ENCODE measurements at regions not wholly inside any gene's neighbourhood (a gene's known extent, or its start where the extent isn't known, plus 50 kb on each side); places are given as distances from the start of the nearest gene placed in this dataset.

GRCh38 chr21:23890652-23891051 lies 1716.6 kb downstream of the MRPL39 start:
- no peak for DNase-seq
- H3K9me3 ChIP-seq = peaks cover 0 to 3% of the 10 kb centered on the region in 2 donors
- no peaks in the 10 kb centered on the region for H3K4me1 ChIP-seq
- H3K27me3 ChIP-seq = no peaks in the 10 kb centered on the region
- intact Hi-C loops (cut with DNase I; ENCODE audit: low total_unique reads) (no loop called here), in situ Hi-C loops (cut with MboI; ENCODE audit: low pct_ligation_motif_present in 1 of 4, low pct_unique_long_range_greater_than_20kb in 1 of 4, low sequenced_read_pairs in 3 of 4) (no loop called here)
- no peak overlapping the region for H3K27ac ChIP-seq
- H3K36me3 ChIP-seq = no peaks in the 10 kb centered on the region
- no peak overlapping the region for H3K4me3 ChIP-seq
- TF ChIP-seq CTCF (IDR thresholded peaks at IDR 0.05) (no peak), EP300 (IDR thresholded peaks at IDR 0.05; ENCODE audit: low read depth) (no peak), POLR2AphosphoS5 (IDR thresholded peaks at IDR 0.05) (no peak), POLR2A (IDR thresholded peaks at IDR 0.05) (no peak)
- WGBS, 2 donors (ENCODE audit: low coverage in 1 of 2) = 80 to 87% methylated on average over 2 to 4 of the region's 4 CpGs

GRCh38 chr21:23887725-23888306 lies 1719.5 kb downstream of the MRPL39 start:
- in situ Hi-C loops (cut with MboI; ENCODE audit: low pct_ligation_motif_present in 1 of 4, low pct_unique_long_range_greater_than_20kb in 1 of 4, low sequenced_read_pairs in 3 of 4) = no loop called here
- peak; percentile 11 for DNase-seq
- Histone ChIP-seq H3K36me3 (no peaks in the 10 kb centered on the region), H3K4me3 (peak overlapping the region in 1 of 4 donors; percentile 13), H3K27me3 (no peaks in the 10 kb centered on the region), H3K27ac (no peak overlapping the region), H3K9me3 (peaks cover 0 to 3% of the 10 kb centered on the region in 2 donors), H3K4me1 (no peaks in the 10 kb centered on the region)
- 70 to 76% methylated on average over 4 to 10 of the region's 10 CpGs for WGBS, 2 donors (ENCODE audit: low coverage in 1 of 2)
- intact Hi-C loops (cut with DNase I; ENCODE audit: low total_unique reads) = no loop called here
- TF ChIP-seq CTCF (IDR thresholded peaks at IDR 0.05) (no peak), POLR2A (IDR thresholded peaks at IDR 0.05) (no peak)

- H3K27ac ChIP-seq = no peak overlapping the region
- TF ChIP-seq POLR2AphosphoS5 (IDR thresholded peaks at IDR 0.05) (no peak), CTCF (IDR thresholded peaks at IDR 0.05) (no peak), EP300 (IDR thresholded peaks at IDR 0.05; ENCODE audit: low read depth) (no peak), POLR2A (IDR thresholded peaks at IDR 0.05) (no peak)
- in situ Hi-C loops (cut with MboI; ENCODE audit: low pct_ligation_motif_present in 1 of 4, low pct_unique_long_range_greater_than_20kb in 1 of 4, low sequenced_read_pairs in 3 of 4) (no loop called here), intact Hi-C loops (cut with DNase I; ENCODE audit: low total_unique reads) (no loop called here)
- no peaks in the 10 kb centered on the region for H3K4me1 ChIP-seq
- H3K27me3 ChIP-seq = no peaks in the 10 kb centered on the region
- peaks cover 0 to 3% of the 10 kb centered on the region in 2 donors for H3K9me3 ChIP-seq
- WGBS, 2 donors (ENCODE audit: low coverage in 1 of 2) = 76 to 84% methylated on average over 6 to 21 of the region's 21 CpGs
- no peak for DNase-seq
- H3K4me3 ChIP-seq = peak overlapping the region in 1 of 4 donors; percentile 13
- no peaks in the 10 kb centered on the region for H3K36me3 ChIP-seq
Measured at GRCh38 chr21:23886828-23887724, 1720.2 kb downstream of the MRPL39 start.

GRCh38 chr21:23881783-23882182 lies 1725.5 kb downstream of the MRPL39 start:
- intact Hi-C loops (cut with DNase I; ENCODE audit: low total_unique reads) = no loop called here
- Histone ChIP-seq H3K36me3 (no peaks in the 10 kb centered on the region), H3K27ac (no peak overlapping the region), H3K4me3 (no peak overlapping the region), H3K9me3 (no peaks in the 10 kb centered on the region), H3K4me1 (no peaks in the 10 kb centered on the region), H3K27me3 (no peaks in the 10 kb centered on the region)
- WGBS, 2 donors (ENCODE audit: low coverage in 1 of 2) = 92 to 95% methylated on average over 4 of the region's 4 CpGs
- TF ChIP-seq POLR2AphosphoS5 (IDR thresholded peaks at IDR 0.05) (no peak), EP300 (IDR thresholded peaks at IDR 0.05; ENCODE audit: low read depth) (no peak), CTCF (IDR thresholded peaks at IDR 0.05) (no peak), POLR2A (IDR thresholded peaks at IDR 0.05) (no peak)
- in situ Hi-C loops (cut with MboI; ENCODE audit: low pct_ligation_motif_present in 1 of 4, low pct_unique_long_range_greater_than_20kb in 1 of 4, low sequenced_read_pairs in 3 of 4) = no loop called here
- DNase-seq = no peak

All from transverse colon (tissue), 4 donors.